Hepatocyte (in vitro differentiated cells): ENCODE measurements at regions not wholly inside any gene's neighbourhood (a gene's known extent, or its start where the extent isn't known, plus 50 kb on each side); places are given as distances from the start of the nearest gene placed in this dataset.
"Not testable (repeated sequence)": the region's sequence is repeated elsewhere in the genome, so short reads cannot be mapped to it uniquely, and the experiment has no call there.

Source experiments
- DNase-seq: peaks from one replicate; pipeline ENCODE4 v3.0.0-alpha.2; 2016; ENCODE audit warnings: low spot score
- H2AFZ ChIP-seq: fragments of 200-600 bp; sonication (generic); 2 replicates; pipeline ENCODE4 v1.6.0; 2016; ENCODE audit warnings: antibody characterized with exemption, mild to moderate bottlenecking
- H3K27ac ChIP-seq: fragments of 200-600 bp; sonication (generic); 2 replicates; pipeline ENCODE4 v1.5.1; 2016; ENCODE audit warnings: mild to moderate bottlenecking
- H3K27me3 ChIP-seq: fragments of 200-600 bp; sonication (generic); 2 replicates; pipeline ENCODE4 v1.6.1; 2016
- H3K36me3 ChIP-seq: fragments of 200-600 bp; sonication (generic); replicated peaks from 2 replicates; pipeline ENCODE4 v1.5.1; 2016; ENCODE audit warnings: low read depth; ENCODE audit not compliant: insufficient read depth
- H3K4me1 ChIP-seq: fragments of 200-600 bp; sonication (generic); 2 replicates; pipeline ENCODE4 v1.5.1; 2016; ENCODE audit warnings: mild to moderate bottlenecking, moderate library complexity; ENCODE audit not compliant: insufficient read depth
- H3K4me2 ChIP-seq: fragments of 200-600 bp; sonication (generic); 2 replicates; pipeline ENCODE4 v1.6.0; 2016
- H3K4me3 ChIP-seq: fragments of 200-600 bp; sonication (generic); 2 replicates; pipeline ENCODE4 v1.5.1; 2016; ENCODE audit warnings: mild to moderate bottlenecking
- H3K79me2 ChIP-seq: fragments of 200-600 bp; sonication (generic); 2 replicates; pipeline ENCODE4 v1.6.0; 2017; ENCODE audit warnings: mild to moderate bottlenecking
- H3K9me2 ChIP-seq: fragments of 200-600 bp; sonication (generic); replicated peaks from 2 replicates; pipeline ENCODE4 v1.6.0; 2017; ENCODE audit warnings: mild to moderate bottlenecking; ENCODE audit not compliant: insufficient read depth
- H3K9me3 ChIP-seq: fragments of 200-600 bp; sonication (generic); 2 replicates; pipeline ENCODE4 v1.5.1; 2016; ENCODE audit warnings: low read depth, mild to moderate bottlenecking
- H4K20me1 ChIP-seq: fragments of 200-600 bp; sonication (generic); 2 replicates; pipeline ENCODE4 v1.6.0; 2016; ENCODE audit warnings: mild to moderate bottlenecking; ENCODE audit not compliant: insufficient read depth, poor library complexity, severe bottlenecking
- CTCF ChIP-seq: fragments of 200-600 bp; sonication (generic); IDR thresholded peaks from 2 replicates; pipeline ENCODE4 v1.5.1; 2016; ENCODE audit warnings: antibody characterized with exemption, mild to moderate bottlenecking; ENCODE audit not compliant: poor library complexity
- EZH2 ChIP-seq: fragments of 200-600 bp; sonication (generic); IDR thresholded peaks from 2 replicates; pipeline ENCODE4 v1.6.1; 2016; ENCODE audit warnings: antibody characterized with exemption, mild to moderate bottlenecking, borderline replicate concordance
- EZH2phosphoT487 ChIP-seq: fragments of 200-600 bp; sonication (generic); IDR thresholded peaks from one replicate; pipeline ENCODE4 v1.6.1; 2018; ENCODE audit warnings: antibody characterized with exemption, mild to moderate bottlenecking, low read depth, moderate library complexity; ENCODE audit not compliant: unreplicated experiment, severe bottlenecking
- whole genome bisulfite sequencing: methylation state at CpG from one replicate; pipeline ENCODE4 v1.1.6; 2016; ENCODE audit warnings: low lambda C conversion rate; ENCODE audit errors: missing lambda C conversion rate; 5-methylcytosine and 5-hydroxymethylcytosine counted together

- Histone ChIP-seq H2AFZ (no peak overlapping the region), H3K9me2 (no peaks in the 10 kb centered on the region), H3K79me2 (no peaks in the 10 kb centered on the region), H3K27ac (no peak overlapping the region), H3K4me1 (no peaks in the 10 kb centered on the region), H4K20me1 (no peaks in the 10 kb centered on the region), H3K9me3 (no peaks in the 10 kb centered on the region), H3K4me3 (no peak overlapping the region), H3K27me3 (no peaks in the 10 kb centered on the region), H3K4me2 (no peak overlapping the region), H3K36me3 (no peaks in the 10 kb centered on the region)
- TF ChIP-seq CTCF: no peak
- no peak for TF ChIP-seq EZH2phosphoT487
- no peak for TF ChIP-seq EZH2
- 86% methylated on average over 2 of the region's 2 CpGs for WGBS
- no peak for DNase-seq
These were observed 74.1 kb downstream of the VIP start for GRCh38 chr6:152824666-152825065.

- H3K27ac ChIP-seq: no peak overlapping the region
- H3K4me3 ChIP-seq: no peak overlapping the region
- no peak overlapping the region for H3K4me2 ChIP-seq
- no peaks in the 10 kb centered on the region for H3K79me2 ChIP-seq
- H3K27me3 ChIP-seq: no peaks in the 10 kb centered on the region
- no peaks in the 10 kb centered on the region for H3K9me2 ChIP-seq
- no peaks in the 10 kb centered on the region for H4K20me1 ChIP-seq
- H3K9me3 ChIP-seq: no peaks in the 10 kb centered on the region
- H3K4me1 ChIP-seq: no peaks in the 10 kb centered on the region
- H3K36me3 ChIP-seq: no peaks in the 10 kb centered on the region
- no peak for DNase-seq
- no peak overlapping the region for H2AFZ ChIP-seq
- 64% methylated on average over 1 of the region's 1 CpG for WGBS
- no peak for TF ChIP-seq EZH2
- TF ChIP-seq CTCF: no peak
- no peak for TF ChIP-seq EZH2phosphoT487
These were observed 77.8 kb downstream of the VIP start for GRCh38 chr6:152828431-152828830.

- not testable (repeated sequence) for H3K4me1 ChIP-seq, H3K36me3 ChIP-seq, H4K20me1 ChIP-seq, H3K79me2 ChIP-seq, H3K9me3 ChIP-seq, H3K4me3 ChIP-seq, H3K27ac ChIP-seq, H2AFZ ChIP-seq, H3K27me3 ChIP-seq, DNase-seq, H3K9me2 ChIP-seq, H3K4me2 ChIP-seq
- 94% methylated on average over 24 of the region's 31 CpGs for WGBS
These were observed 83.8 kb downstream of the VIP start for GRCh38 chr6:152834366-152834765.

GRCh38 chr6:152836523-152836922, 85.9 kb downstream of the VIP start:
- H3K9me2 ChIP-seq: no peaks in the 10 kb centered on the region
- H3K27ac ChIP-seq: no peak overlapping the region
- no peaks in the 10 kb centered on the region for H3K4me1 ChIP-seq
- H3K36me3 ChIP-seq: no peaks in the 10 kb centered on the region
- DNase-seq: no peak
- no peak for TF ChIP-seq EZH2
- TF ChIP-seq EZH2phosphoT487: no peak
- TF ChIP-seq CTCF: no peak
- no peak overlapping the region for H3K4me2 ChIP-seq
- 7% methylated on average over 1 of the region's 1 CpG for WGBS
- no peaks in the 10 kb centered on the region for H3K27me3 ChIP-seq
- H3K79me2 ChIP-seq: no peaks in the 10 kb centered on the region
- H4K20me1 ChIP-seq: no peaks in the 10 kb centered on the region
- no peak overlapping the region for H2AFZ ChIP-seq
- H3K9me3 ChIP-seq: no peaks in the 10 kb centered on the region
- H3K4me3 ChIP-seq: no peak overlapping the region
